ENCODE measurements at regions not wholly inside any gene's neighbourhood (a gene's known extent, or its start where the extent isn't known, plus 50 kb on each side); places are given as distances from the start of the nearest gene placed in this dataset.
"Not testable (repeated sequence)": the region's sequence is repeated elsewhere in the genome, so short reads cannot be mapped to it uniquely, and the experiment has no call there.

- DNase-seq (ENCODE audit: low read depth) = no peak
Observed at GRCh38 chr15:46960581-46960980, 756.7 kb upstream of the SEMA6D start.

DNA sequence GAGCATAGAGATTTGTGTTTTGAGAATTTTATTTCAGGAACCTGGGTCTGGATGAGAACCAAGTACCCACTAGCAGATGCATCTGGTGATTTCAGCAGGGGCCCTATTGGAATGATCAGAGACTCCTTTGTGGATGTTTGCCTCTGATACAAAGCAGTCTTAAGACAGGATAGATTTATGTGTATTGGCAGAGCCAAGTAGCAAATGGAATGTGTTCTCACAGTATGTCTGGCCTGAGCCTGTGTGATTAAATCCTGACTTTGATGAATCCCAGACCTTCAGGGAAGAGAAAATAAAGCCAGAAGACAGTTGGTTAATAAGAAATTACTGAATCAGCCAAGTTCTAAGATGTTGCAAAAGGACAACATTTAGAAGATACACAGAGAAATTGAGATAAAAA is 755.5 kb upstream of the SEMA6D start:
- DNase-seq (ENCODE audit: low read depth) = no peak

GRCh38 chr15:46988055-46988454 is 729.2 kb upstream of the SEMA6D start:
- not testable (repeated sequence) for DNase-seq (ENCODE audit: low read depth)

DNA sequence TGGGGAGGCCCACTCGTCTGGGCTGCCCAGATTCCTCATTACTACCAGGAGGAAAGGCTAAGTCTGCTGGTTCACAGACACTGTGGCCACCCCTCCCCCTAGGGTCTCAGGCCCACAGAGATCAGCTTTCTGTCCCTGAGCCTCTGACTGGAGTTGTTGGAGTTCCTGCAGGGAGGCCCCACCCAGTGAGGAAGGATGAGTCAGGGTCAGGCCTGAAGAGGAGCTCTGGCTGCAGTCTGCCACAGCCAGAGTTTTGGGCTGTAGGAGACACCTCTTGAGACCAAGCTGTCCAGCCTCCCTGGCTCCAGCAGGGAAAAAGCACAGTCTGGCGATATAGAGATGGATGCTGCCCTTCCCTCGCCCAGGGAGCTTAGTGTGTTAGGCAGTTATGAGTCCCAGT is 720.9 kb upstream of the SEMA6D start:
- no peak for DNase-seq (ENCODE audit: low read depth)

DNA sequence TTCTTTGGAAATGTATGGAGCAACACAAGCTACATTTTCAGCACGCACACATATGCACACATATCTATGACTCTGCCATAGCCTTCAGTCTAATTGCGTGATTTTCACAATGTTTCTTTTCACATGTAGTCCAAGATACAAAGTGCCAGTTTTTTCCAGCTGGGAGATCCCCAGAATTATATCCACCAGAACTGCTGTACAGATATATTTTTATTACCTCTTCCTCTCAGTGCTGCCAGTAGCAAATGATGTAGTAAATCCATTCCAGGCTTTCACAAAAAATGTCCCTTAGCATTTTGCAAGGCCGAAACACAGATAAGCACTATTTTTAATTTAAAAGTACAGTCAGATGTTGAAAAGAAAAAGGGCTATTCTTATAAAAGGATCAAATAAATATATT is 719.8 kb upstream of the SEMA6D start:
- no peak for DNase-seq (ENCODE audit: low read depth)

GRCh38 chr15:47003568-47003967 is 713.7 kb upstream of the SEMA6D start:
- no peak for DNase-seq (ENCODE audit: low read depth)

DNA sequence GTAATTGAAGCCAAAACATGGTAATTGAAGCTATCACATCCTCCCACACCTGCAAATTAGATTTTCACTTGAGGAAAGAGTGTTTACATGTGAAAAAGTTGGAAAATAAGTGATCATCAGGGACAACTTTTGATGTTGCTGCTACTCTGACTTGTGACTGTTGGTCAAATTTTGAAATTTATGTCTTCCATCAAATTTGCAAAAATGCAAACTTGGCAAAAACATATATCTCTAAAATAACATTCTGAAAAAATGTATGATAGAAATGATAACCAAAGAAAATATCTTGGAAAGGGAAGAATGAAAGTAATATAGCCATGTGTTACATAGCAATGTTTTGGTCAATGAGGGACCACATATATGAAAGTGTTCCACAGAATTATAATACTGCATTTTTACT is 703.9 kb upstream of the SEMA6D start:
- DNase-seq (ENCODE audit: low read depth) = no peak

- DNase-seq (ENCODE audit: low read depth) = no peak
Observed at GRCh38 chr15:47027322-47027946, 689.9 kb upstream of the SEMA6D start.

GRCh38 chr15:47035475-47036406 is 681.6 kb upstream of the SEMA6D start:
- no peak for DNase-seq (ENCODE audit: low read depth)

DNA sequence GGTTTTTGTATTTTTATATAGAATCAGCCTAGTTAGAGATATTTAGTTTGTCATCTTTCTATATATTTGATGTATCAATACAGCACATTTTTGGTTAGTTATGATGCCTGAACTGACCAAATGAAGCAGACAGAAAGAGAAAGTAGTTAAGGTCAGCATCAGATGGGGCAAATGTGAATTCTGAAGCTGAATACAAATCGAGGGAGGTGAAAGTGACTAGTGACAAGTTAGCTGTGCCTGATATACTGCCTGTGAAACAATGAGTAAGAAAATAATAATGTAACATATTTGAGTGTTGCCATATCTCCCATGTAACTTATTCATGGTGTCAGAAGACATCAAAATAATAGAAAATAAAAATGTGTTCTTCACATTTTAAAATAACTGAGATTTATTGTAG is 680.3 kb upstream of the SEMA6D start:
- no peak for DNase-seq (ENCODE audit: low read depth)

GRCh38 chr15:47039225-47039624 is 678.1 kb upstream of the SEMA6D start:
- no peak for DNase-seq (ENCODE audit: low read depth)

DNA sequence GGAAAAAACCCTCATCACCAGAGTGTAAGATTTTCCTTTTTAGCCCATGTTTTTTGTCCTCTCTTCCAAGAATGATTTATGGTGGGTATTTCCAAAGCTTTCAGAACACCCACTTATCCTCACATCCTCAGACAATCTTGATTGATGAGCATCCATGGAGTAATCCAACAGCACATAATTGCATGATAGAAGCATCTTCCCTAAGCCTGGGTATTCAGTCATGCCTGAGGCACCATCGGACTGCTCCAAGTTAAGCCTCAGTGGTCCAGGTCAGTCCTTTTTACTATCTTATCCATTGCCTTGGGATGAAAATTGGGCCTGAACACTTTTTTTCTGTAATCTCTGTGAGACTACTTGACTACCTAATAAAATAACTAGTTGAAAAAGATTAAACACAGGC is 676.0 kb upstream of the SEMA6D start:
- DNase-seq (ENCODE audit: low read depth) = no peak

DNA sequence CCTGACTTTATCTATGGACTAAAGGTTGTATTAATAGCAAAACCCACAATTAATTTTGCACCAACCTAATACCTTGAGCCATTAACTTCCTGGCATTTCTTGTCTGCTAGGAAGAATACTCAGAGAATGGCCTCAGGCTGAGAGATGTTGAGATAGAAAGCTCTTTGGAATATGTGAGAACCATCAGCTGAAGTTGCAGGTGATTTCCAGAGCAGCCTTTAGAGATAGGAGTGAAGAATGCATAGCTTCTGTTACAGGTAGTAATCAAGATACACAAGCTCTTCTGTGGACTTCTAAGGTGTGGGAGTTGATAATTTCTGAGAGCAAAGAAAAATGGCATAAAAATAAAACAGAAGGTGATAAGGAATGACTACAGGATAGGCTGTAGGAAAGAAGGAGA is 669.3 kb upstream of the SEMA6D start:
- DNase-seq (ENCODE audit: low read depth) = not testable (repeated sequence)

DNA sequence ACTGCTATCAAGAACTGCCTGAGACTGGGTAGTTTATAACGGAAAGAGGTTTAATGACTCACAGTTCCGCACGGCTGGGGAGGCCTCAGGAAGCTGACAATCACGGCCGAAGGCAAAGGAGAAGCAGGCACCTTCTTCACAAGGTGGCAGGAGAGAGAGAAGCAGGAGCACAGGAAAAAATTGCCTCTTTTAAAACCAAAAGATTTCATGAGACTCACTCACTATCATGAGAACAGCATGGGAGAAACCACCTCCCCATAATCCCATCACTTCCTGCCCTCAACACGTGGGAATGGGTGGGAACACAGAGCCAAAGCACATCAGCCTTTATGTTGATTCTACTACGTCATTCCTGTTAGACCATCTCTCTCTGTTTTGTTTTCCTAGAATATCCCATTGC is 650.9 kb upstream of the SEMA6D start:
- DNase-seq (ENCODE audit: low read depth) = no peak

GRCh38 chr15:47077846-47078245 is 639.5 kb upstream of the SEMA6D start:
- not testable (repeated sequence) for DNase-seq (ENCODE audit: low read depth)

DNA sequence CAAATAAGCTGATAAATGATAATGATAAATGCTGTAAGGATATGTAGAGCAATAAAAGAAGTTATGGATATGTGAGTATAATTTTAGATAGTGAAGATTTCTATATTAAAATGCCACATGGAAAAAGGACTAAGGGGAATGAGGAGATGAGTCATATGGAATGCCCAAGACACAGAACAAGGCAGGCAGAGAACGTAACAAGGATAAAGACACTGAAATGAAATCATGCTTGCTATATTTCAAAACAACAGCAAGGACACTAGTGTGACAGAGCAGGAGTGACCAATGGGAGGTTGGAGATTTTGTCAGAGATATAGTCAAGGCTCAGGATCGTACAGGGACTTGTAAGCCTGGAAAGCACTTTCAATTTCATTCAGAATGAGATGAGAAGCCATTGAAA is 621.5 kb upstream of the SEMA6D start:
- DNase-seq (ENCODE audit: low read depth) = no peak

DNA sequence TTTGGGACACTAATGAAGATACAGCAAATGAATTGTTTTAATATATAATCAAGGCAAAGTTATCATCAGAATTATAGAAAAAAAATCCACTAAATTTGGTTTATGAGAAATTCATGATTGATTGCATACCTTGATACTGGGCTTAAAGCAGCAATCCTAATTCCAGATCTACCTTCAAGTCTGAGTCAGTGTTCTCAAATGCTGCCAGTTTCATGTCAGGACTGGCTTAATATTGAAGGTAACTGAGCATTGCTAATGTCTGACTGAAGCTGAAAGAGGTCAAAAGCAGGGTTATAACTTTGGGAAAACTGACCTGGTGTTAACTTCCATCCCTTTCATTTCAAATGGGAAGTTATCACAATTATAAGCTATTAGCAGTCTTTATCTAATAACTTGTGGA is 618.8 kb upstream of the SEMA6D start:
- DNase-seq (ENCODE audit: low read depth) = not testable (repeated sequence)

DNA sequence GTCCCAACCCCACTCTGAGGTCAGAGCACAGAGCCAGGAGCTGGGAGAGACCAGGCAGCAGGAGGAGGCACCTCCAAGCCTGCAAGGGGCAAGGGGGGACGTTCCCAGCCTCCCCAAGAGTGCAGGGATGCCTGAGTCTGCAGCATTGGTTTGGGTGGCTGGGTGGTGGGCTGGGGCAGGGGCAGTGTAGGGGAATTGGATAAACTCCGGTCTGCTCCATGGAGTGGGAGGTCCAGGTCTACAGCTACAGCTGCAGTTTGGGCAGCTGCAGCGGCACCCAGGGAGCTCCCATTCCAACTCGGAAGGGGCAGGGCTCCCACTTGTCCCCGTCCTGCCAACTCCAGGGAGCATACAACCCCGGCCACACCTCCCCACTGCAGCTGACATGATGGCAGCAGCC is 617.5 kb upstream of the SEMA6D start:
- not testable (repeated sequence) for DNase-seq (ENCODE audit: low read depth)

- not testable (repeated sequence) for DNase-seq (ENCODE audit: low read depth)
Observed at GRCh38 chr15:47108800-47109199, 608.5 kb upstream of the SEMA6D start.

DNA sequence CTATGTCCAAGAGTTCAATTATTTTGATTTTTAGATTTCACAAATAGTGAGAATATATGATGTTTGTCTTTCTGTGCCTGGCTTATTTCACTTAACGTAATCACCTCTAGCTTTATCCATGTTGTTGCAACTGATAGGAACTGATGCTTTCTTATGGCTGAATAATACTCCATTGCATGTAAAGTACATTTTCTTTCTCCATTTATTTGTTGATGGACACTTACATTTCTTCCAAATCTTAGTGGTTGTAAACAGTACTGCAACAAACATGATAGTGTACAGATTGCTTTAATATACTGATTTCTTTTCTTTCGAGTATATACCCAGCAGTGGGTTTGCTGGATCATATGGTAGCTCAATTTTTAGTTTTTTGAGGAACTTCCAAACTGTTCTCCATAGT is 600.6 kb upstream of the SEMA6D start:
- no peak for DNase-seq (ENCODE audit: low read depth)

DNA sequence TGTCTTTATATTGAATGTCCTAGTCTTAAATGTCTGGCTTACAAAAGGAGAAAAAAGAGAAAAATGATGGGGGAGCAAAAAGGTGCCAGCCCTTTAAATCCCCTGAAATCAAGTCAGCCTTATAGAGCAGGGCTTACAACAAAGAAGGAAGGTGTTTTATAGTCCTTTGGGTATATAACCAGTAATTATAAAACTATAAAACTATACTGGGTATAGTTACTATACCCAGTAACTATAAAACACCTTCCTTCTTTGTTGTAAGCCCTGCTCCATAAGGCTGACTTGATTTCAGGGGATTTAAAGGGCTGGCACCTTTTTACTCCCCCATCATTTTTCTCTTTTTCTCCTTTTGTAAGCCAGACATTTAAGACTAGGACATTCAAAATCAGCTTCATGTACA is 598.0 kb upstream of the SEMA6D start:
- DNase-seq (ENCODE audit: low read depth) = no peak

- no peak for DNase-seq (ENCODE audit: low read depth)
Observed at GRCh38 chr15:47124430-47125102, 592.7 kb upstream of the SEMA6D start.

DNA sequence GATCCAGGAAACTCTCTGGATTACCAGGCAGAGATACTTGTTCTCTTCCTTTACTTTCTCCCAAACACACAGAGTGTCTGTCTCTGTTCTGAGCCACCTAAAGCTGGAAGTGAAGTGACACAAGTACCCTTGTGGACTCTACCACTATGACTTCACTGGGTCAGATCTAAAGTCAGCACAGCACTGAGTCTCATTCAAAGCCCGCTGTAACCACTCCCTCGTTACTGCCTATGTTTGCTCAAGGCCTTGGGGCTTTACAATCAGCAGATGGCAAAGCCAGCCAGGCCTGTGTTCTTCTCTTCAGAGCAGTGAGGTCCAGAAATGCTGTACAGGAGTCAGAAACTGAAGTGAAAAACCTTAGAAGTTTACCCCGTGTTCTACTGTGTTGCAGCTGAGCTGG is 588.3 kb upstream of the SEMA6D start:
- DNase-seq (ENCODE audit: low read depth) = no peak
